Right lobe of liver (tissue), 4 donors: ENCODE measurements at regions not wholly inside any gene's neighbourhood (a gene's known extent, or its start where the extent isn't known, plus 50 kb on each side); places are given as distances from the start of the nearest gene placed in this dataset.

Source experiments
- CTCF ChIP-seq, 4 donors: fragments of 200-600 bp in 3 of 4; fragments of 450-650 bp in 1 of 4; IDR thresholded peaks; one replicate each; pipeline versions ENCODE4 v1.5.1 to v1.8.0; 2016 to 2022; ENCODE audit warnings: antibody characterized with exemption in 4 of 4, mild to moderate bottlenecking in 2 of 4
- POLR2A ChIP-seq: fragments of 450-650 bp; IDR thresholded peaks from one replicate; pipeline ENCODE4 v1.6.1; 2017; ENCODE audit warnings: antibody characterized with exemption, mild to moderate bottlenecking
- donor health status: DM: no; HTN: no; CAD: no.
- donor health status: DM: no; HTN: no; CAD: no.
- donor health status: DM: no; HTN: yes; CAD: no.

- TF ChIP-seq CTCF (IDR thresholded peaks at IDR 0.05) (no peak), POLR2A (no peak)
Measured at GRCh38 chr11:103530257-103530656, 421.0 kb downstream of the DYNC2H1 start.
